BE2C (cell line): ENCODE measurements at regions not wholly inside any gene's neighbourhood (a gene's known extent, or its start where the extent isn't known, plus 50 kb on each side); places are given as distances from the start of the nearest gene placed in this dataset.

Experiments used
- DNase-seq: peaks from one replicate; pipeline ENCODE4 v3.0.0-alpha.2; 2020
- H3K27me3 ChIP-seq: fragments of 250-450 bp; sonication (Bioruptor Pico); 2 replicates; pipeline ENCODE4 v1.5.1; 2020; ENCODE audit warnings: mild to moderate bottlenecking
- H3K36me3 ChIP-seq: fragments of 250-450 bp; sonication (Bioruptor Pico); 2 replicates; pipeline ENCODE4 v1.5.1; 2020; ENCODE audit warnings: mild to moderate bottlenecking
- H3K4me1 ChIP-seq: fragments of 250-450 bp; sonication (Bioruptor Pico); 2 replicates; pipeline ENCODE4 v1.5.1; 2020
- H3K4me3 ChIP-seq: 2 replicates; pipeline ENCODE4 v1.5.1; 2011; ENCODE audit warnings: low read depth, low read length
- H3K9me3 ChIP-seq: fragments of 250-450 bp; sonication (Bioruptor Pico); 2 replicates; pipeline ENCODE4 v1.5.1; 2020
- CTCF ChIP-seq: IDR thresholded peaks from 2 replicates; pipeline ENCODE4 v1.5.1; 2012; ENCODE audit warnings: mild to moderate bottlenecking, low read depth, low read length

GRCh38 chr1:218079347-218079746 lies 205.7 kb upstream of the RRP15 start:
- DNase-seq = no peak
- Histone ChIP-seq H3K36me3 (no peaks in the 10 kb centered on the region), H3K4me3 (no peak overlapping the region), H3K27me3 (no peaks in the 10 kb centered on the region), H3K4me1 (no peaks in the 10 kb centered on the region), H3K9me3 (no peaks in the 10 kb centered on the region)
- no peak for TF ChIP-seq CTCF

- no peaks in the 10 kb centered on the region for H3K4me1 ChIP-seq
- no peak for TF ChIP-seq CTCF
- no peak for DNase-seq
- no peaks in the 10 kb centered on the region for H3K36me3 ChIP-seq
- H3K4me3 ChIP-seq = no peak overlapping the region
- no peaks in the 10 kb centered on the region for H3K9me3 ChIP-seq
- H3K27me3 ChIP-seq = no peaks in the 10 kb centered on the region
These were observed 205.3 kb upstream of the RRP15 start for GRCh38 chr1:218079820-218080219.

GRCh38 chr1:218080863-218081262 lies 204.2 kb upstream of the RRP15 start:
- Histone ChIP-seq H3K36me3 (no peaks in the 10 kb centered on the region), H3K27me3 (no peaks in the 10 kb centered on the region), H3K9me3 (no peaks in the 10 kb centered on the region), H3K4me1 (no peaks in the 10 kb centered on the region), H3K4me3 (no peak overlapping the region)
- no peak for DNase-seq
- no peak for TF ChIP-seq CTCF

GRCh38 chr1:218081358-218081757 lies 203.7 kb upstream of the RRP15 start:
- no peak for DNase-seq
- no peak for TF ChIP-seq CTCF
- Histone ChIP-seq H3K9me3 (no peaks in the 10 kb centered on the region), H3K4me1 (no peaks in the 10 kb centered on the region), H3K27me3 (no peaks in the 10 kb centered on the region), H3K4me3 (no peak overlapping the region), H3K36me3 (no peaks in the 10 kb centered on the region)

- H3K36me3 ChIP-seq = no peaks in the 10 kb centered on the region
- H3K4me1 ChIP-seq = no peaks in the 10 kb centered on the region
- no peak overlapping the region for H3K4me3 ChIP-seq
- DNase-seq = no peak
- no peaks in the 10 kb centered on the region for H3K27me3 ChIP-seq
- no peak for TF ChIP-seq CTCF
- H3K9me3 ChIP-seq = no peaks in the 10 kb centered on the region
These were observed 194.6 kb upstream of the RRP15 start for GRCh38 chr1:218090459-218090858.

GRCh38 chr1:218101409-218101808 lies 183.7 kb upstream of the RRP15 start:
- no peaks in the 10 kb centered on the region for H3K36me3 ChIP-seq
- no peak for DNase-seq
- TF ChIP-seq CTCF = no peak
- H3K27me3 ChIP-seq = no peaks in the 10 kb centered on the region
- H3K9me3 ChIP-seq = no peaks in the 10 kb centered on the region
- H3K4me1 ChIP-seq = no peaks in the 10 kb centered on the region
- no peak overlapping the region for H3K4me3 ChIP-seq
